ENCODE measurements at regions not wholly inside any gene's neighbourhood (a gene's known extent, or its start where the extent isn't known, plus 50 kb on each side); places are given as distances from the start of the nearest gene placed in this dataset.

DNA sequence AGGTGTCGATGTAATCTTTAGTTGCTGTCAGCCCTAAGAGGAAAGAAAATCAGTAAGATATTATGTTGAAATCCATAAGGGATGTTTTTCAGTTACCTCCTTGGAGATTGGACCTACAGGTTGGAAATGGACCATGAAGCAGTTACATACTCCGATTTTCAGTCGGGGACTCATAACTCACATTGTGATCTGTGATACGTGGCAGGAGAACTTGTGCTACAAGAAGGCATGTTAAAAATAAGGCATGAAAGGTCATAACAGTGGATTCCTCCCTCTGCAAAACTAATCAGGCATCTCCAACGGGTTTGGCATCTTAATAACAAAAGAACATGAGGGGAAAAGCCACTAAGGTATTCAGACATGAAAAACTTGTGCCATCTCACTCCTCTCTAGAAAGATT, 111.2 kb upstream of the CACHD1 start:
- no peaks in the 10 kb centered on the region for H3K36me3 ChIP-seq (ENCODE audit: control insufficient read depth, insufficient read depth, low read length)
- peaks cover 15% of the 10 kb centered on the region for H3K4me1 ChIP-seq (ENCODE audit: control insufficient read depth, insufficient read depth, low read length, poor library complexity, severe bottlenecking)
- no peak overlapping the region for H3K27ac ChIP-seq (ENCODE audit: low read depth, low read length, severe bottlenecking)
- no peaks in the 10 kb centered on the region for H3K9me3 ChIP-seq (ENCODE audit: control insufficient read depth, low read length)
- 81 to 89% methylated on average over 3 of the region's 5 CpGs for WGBS, 2 experiments (ENCODE audit: insufficient coverage in 2 of 2)
- H3K4me3 ChIP-seq (ENCODE audit: extremely low read depth, insufficient read depth, low read length, poor library complexity, severe bottlenecking), result no peak overlapping the region

DNA sequence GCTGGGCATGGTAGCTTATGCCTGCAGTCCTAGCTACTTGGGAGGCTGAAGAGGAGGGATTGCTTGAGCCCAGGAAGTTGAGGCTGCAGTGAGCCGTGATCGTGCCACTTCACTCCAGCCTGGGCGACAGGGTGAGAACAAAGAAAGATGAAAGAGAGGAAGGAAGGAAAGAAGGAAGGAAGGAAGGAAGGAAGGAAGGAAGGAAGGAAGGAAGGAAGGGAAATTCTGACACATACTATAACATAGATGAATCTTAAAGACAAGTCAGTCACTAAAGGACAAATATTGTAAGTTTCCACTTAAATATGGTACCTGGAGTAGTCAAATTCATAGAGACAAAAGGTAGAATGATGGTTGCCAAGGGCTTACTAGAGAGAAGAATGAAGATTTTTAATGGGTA, 108.0 kb upstream of the CACHD1 start:
- H3K36me3 ChIP-seq (ENCODE audit: control insufficient read depth, insufficient read depth, low read length), result no peaks in the 10 kb centered on the region
- no peak overlapping the region for H3K4me3 ChIP-seq (ENCODE audit: extremely low read depth, insufficient read depth, low read length, poor library complexity, severe bottlenecking)
- H3K4me1 ChIP-seq (ENCODE audit: control insufficient read depth, insufficient read depth, low read length, poor library complexity, severe bottlenecking), result peaks cover 8% of the 10 kb centered on the region
- H3K27ac ChIP-seq (ENCODE audit: low read depth, low read length, severe bottlenecking), result no peak overlapping the region
- no peaks in the 10 kb centered on the region for H3K9me3 ChIP-seq (ENCODE audit: control insufficient read depth, low read length)
- WGBS, 2 experiments (ENCODE audit: insufficient coverage in 2 of 2), result 100% methylated on average over 2 of the region's 3 CpGs; no CpG with 5 or more reads in 1 of the 2 experiments

DNA sequence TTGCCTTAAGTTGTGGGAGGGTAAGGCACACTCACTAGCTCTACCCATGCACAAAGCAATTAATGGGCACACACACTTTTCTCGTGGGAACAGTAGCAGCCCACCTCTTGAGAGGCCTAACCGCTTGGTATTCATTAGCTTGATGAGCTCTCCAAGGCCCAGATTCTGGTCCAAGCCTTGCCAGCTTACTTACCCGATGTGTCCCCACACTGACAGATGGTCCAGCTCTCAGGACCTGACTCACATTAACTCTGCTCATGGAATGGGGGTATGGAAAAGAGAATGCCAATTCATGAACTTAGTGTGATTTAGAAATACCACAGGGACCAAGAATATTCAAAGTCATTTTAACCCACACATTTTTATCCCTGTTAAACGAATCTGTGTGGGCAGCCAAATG, 106.8 kb upstream of the CACHD1 start:
- Histone ChIP-seq H3K36me3 (ENCODE audit: control insufficient read depth, insufficient read depth, low read length) (no peaks in the 10 kb centered on the region), H3K27ac (ENCODE audit: low read depth, low read length, severe bottlenecking) (no peak overlapping the region), H3K4me3 (ENCODE audit: extremely low read depth, insufficient read depth, low read length, poor library complexity, severe bottlenecking) (no peak overlapping the region), H3K9me3 (ENCODE audit: control insufficient read depth, low read length) (no peaks in the 10 kb centered on the region), H3K4me1 (ENCODE audit: control insufficient read depth, insufficient read depth, low read length, poor library complexity, severe bottlenecking) (no peaks in the 10 kb centered on the region)
- 78 to 88% methylated on average over 2 of the region's 4 CpGs for WGBS, 2 experiments (ENCODE audit: insufficient coverage in 2 of 2)

DNA sequence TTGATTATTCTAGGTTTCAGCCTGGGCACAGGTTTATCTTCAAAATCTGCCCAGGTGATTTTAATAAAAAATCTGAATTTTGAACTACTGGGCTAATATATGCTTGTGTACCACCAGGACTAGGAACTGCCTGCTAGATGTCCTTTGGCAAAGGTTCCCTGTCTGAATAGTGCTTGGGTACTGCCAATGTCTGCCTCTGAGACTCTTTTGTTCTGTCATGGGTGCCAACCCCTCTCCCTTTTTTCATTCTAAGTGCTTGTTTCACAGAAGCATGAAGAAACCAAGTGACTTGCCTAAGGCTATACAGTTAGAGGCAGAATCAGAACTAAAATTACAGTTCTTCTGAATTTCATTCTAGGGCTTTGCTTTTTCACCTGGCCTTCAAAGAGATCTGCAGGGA, 106.3 kb upstream of the CACHD1 start:
- Histone ChIP-seq H3K9me3 (ENCODE audit: control insufficient read depth, low read length) (no peaks in the 10 kb centered on the region), H3K36me3 (ENCODE audit: control insufficient read depth, insufficient read depth, low read length) (no peaks in the 10 kb centered on the region), H3K4me3 (ENCODE audit: extremely low read depth, insufficient read depth, low read length, poor library complexity, severe bottlenecking) (no peak overlapping the region), H3K4me1 (ENCODE audit: control insufficient read depth, insufficient read depth, low read length, poor library complexity, severe bottlenecking) (no peaks in the 10 kb centered on the region), H3K27ac (ENCODE audit: low read depth, low read length, severe bottlenecking) (no peak overlapping the region)

DNA sequence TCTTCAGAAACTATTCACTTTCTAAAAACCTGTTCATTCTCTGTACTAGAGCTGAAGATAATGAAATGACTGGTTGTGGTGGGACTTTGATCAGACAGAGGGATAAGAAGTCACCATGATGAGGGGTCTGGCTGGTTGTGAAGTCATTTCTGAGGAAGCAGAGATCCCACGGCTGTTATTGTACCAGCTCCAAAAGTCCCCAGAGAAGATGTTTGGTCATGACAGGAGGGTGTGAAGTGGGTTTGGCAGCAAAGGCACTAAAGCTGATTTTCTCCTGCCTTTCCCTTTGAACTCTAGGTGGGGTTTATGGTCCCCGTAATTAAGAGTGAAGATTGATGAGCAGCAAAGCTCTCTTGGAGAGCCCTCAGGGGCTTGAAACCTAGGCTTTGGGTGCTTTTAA, 103.1 kb upstream of the CACHD1 start:
- Histone ChIP-seq H3K4me1 (ENCODE audit: control insufficient read depth, insufficient read depth, low read length, poor library complexity, severe bottlenecking) (no peaks in the 10 kb centered on the region), H3K9me3 (ENCODE audit: control insufficient read depth, low read length) (peaks cover 6% of the 10 kb centered on the region), H3K27ac (ENCODE audit: low read depth, low read length, severe bottlenecking) (no peak overlapping the region), H3K4me3 (ENCODE audit: extremely low read depth, insufficient read depth, low read length, poor library complexity, severe bottlenecking) (no peak overlapping the region), H3K36me3 (ENCODE audit: control insufficient read depth, insufficient read depth, low read length) (no peaks in the 10 kb centered on the region)
- 91 to 93% methylated on average over 2 of the region's 2 CpGs for WGBS, 2 experiments (ENCODE audit: insufficient coverage in 2 of 2)

DNA sequence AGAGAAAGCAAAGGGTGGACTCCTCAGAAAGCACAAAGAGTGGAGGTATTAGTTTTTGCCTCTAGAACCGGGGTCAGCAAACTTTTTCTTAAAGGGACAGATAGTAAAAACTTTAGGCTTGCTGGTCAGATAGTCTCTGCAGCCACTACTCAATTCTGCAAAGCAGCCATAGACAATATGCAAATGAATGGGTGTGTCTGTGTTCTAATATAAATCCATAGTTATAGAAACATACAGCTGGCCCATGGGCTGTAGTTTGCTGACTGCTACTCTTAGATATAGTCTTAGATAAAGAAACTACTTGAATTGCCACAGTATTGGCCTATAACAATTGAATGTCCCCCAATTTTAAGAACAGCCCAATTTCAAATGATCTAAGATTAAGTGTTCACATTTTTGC, 101.6 kb upstream of the CACHD1 start:
- Histone ChIP-seq H3K4me1 (ENCODE audit: control insufficient read depth, insufficient read depth, low read length, poor library complexity, severe bottlenecking) (no peaks in the 10 kb centered on the region), H3K27ac (ENCODE audit: low read depth, low read length, severe bottlenecking) (no peak overlapping the region), H3K4me3 (ENCODE audit: extremely low read depth, insufficient read depth, low read length, poor library complexity, severe bottlenecking) (no peak overlapping the region), H3K36me3 (ENCODE audit: control insufficient read depth, insufficient read depth, low read length) (no peaks in the 10 kb centered on the region), H3K9me3 (ENCODE audit: control insufficient read depth, low read length) (peaks cover 6% of the 10 kb centered on the region)
- 67% methylated on average over 1 of the region's 1 CpG; no CpG with 5 or more reads in 1 of the 2 experiments for WGBS, 2 experiments (ENCODE audit: insufficient coverage in 2 of 2)

DNA sequence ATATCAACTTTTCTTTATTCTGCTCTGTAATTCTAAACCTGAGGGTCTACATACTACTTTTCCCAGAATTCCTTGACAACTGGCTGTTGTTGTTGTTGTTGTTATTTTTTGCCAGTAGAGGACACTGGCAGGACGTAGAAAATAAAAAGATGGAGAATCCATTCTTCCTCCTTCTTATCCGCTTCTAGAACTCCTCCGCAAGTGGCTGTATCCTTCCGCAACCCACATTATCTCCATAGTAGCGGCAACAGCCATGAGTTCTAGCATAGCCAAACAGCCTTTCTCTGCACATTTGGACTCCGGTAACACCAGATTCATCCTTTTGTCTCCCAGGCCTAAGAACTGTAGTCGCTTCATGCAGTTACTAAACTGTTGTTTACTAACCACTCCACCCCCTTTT, 91.1 kb upstream of the CACHD1 start:
- Histone ChIP-seq H3K27ac (ENCODE audit: low read depth, low read length, severe bottlenecking) (no peak overlapping the region), H3K36me3 (ENCODE audit: control insufficient read depth, insufficient read depth, low read length) (no peaks in the 10 kb centered on the region), H3K9me3 (ENCODE audit: control insufficient read depth, low read length) (no peaks in the 10 kb centered on the region), H3K4me3 (ENCODE audit: extremely low read depth, insufficient read depth, low read length, poor library complexity, severe bottlenecking) (no peak overlapping the region), H3K4me1 (ENCODE audit: control insufficient read depth, insufficient read depth, low read length, poor library complexity, severe bottlenecking) (no peaks in the 10 kb centered on the region)
- 83 to 84% methylated on average over 5 to 7 of the region's 7 CpGs for WGBS, 2 experiments (ENCODE audit: insufficient coverage in 2 of 2)

DNA sequence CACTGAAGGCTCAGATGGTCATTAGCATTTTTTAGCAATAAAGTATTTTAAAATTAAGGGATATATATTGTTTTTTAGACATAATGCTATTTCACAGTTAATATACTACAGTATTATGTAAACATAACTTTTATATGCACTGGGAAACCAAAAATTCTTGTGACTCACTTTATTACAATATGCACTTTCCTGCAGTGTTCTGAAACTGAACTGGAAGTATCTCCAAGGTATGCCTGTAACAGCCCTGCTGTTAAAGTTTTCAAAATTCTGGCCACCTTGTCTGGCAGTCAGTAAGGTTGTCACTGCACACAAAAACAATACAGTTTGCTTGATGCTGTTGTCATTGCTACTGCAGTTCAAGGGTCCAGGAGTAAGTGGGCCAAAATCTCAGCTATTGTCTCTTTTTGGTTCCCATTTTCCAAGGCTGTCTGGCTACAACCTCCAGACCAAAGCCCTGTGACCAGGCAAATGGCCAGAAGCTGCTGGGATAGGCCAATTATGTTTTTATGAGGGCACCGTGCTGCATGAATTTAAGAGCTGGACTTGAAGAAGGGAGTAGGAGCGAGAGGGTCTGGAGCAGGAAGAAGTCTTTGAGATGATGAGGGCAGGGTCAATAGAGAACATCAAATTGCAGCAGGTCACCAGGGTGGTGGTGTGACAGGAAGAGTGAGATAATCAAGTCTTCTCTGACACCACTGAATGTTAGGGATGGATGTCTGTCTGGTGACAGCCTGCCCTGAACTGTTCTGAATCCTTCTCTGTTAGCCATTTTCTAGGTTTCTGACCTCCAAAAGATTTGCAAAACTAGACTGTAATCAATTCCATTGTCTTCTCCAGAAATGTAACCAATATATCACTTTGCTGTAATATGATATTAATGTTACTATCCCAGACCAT, 82.3 kb upstream of the CACHD1 start:
- H3K36me3 ChIP-seq (ENCODE audit: control insufficient read depth, insufficient read depth, low read length), result no peaks in the 10 kb centered on the region
- H3K4me3 ChIP-seq (ENCODE audit: extremely low read depth, insufficient read depth, low read length, poor library complexity, severe bottlenecking), result no peak overlapping the region
- no peaks in the 10 kb centered on the region for H3K9me3 ChIP-seq (ENCODE audit: control insufficient read depth, low read length)
- H3K4me1 ChIP-seq (ENCODE audit: control insufficient read depth, insufficient read depth, low read length, poor library complexity, severe bottlenecking), result no peaks in the 10 kb centered on the region
- H3K27ac ChIP-seq (ENCODE audit: low read depth, low read length, severe bottlenecking), result no peak overlapping the region
- 97 to 100% methylated on average over 1 to 2 of the region's 2 CpGs for WGBS, 2 experiments (ENCODE audit: insufficient coverage in 2 of 2)

DNA sequence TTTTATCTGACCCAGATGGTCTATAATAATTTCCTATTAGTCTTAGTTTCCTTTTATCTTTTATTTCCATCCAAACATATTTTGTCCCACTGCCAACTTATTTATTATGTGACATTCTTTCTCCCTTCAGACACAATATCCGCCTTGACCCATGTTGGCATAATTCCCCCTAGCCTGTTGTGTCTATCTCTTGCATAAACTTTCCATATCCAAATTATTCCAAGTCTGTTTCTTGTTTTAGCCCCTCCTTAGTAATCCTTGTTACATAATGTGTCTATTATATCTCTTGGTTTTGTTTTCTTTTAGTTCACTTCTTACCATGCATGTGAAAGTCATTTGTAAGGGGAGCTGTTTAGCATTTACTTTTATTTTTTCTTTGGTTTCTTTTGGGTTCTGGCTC, 81.6 kb upstream of the CACHD1 start:
- H3K36me3 ChIP-seq (ENCODE audit: control insufficient read depth, insufficient read depth, low read length), result no peaks in the 10 kb centered on the region
- no peaks in the 10 kb centered on the region for H3K4me1 ChIP-seq (ENCODE audit: control insufficient read depth, insufficient read depth, low read length, poor library complexity, severe bottlenecking)
- no peak overlapping the region for H3K4me3 ChIP-seq (ENCODE audit: extremely low read depth, insufficient read depth, low read length, poor library complexity, severe bottlenecking)
- 88 to 89% methylated on average over 1 of the region's 1 CpG for WGBS, 2 experiments (ENCODE audit: insufficient coverage in 2 of 2)
- H3K27ac ChIP-seq (ENCODE audit: low read depth, low read length, severe bottlenecking), result no peak overlapping the region
- H3K9me3 ChIP-seq (ENCODE audit: control insufficient read depth, low read length), result no peaks in the 10 kb centered on the region

DNA sequence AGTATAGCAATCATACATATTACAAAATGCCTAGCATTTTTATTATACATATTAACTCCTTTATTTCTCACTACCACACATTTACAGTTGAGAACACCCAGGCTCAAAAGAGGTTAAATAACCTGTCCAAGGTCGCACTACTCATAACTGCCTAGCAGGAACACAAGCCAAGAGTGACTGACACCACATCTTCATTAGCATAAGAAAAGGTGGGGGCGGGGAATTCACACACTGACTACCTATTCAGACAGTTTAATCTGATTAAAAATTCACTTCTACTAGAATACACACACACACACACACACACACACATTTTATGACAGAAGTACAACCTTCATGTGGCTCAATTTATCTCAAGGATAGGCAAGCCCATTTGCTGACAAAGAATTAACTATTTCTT, 77.8 kb upstream of the CACHD1 start:
- WGBS, 2 experiments (ENCODE audit: insufficient coverage in 2 of 2), result 50 to 80% methylated on average over 1 of the region's 2 CpGs
- H3K9me3 ChIP-seq (ENCODE audit: control insufficient read depth, low read length), result no peaks in the 10 kb centered on the region
- H3K36me3 ChIP-seq (ENCODE audit: control insufficient read depth, insufficient read depth, low read length), result no peaks in the 10 kb centered on the region
- no peak overlapping the region for H3K27ac ChIP-seq (ENCODE audit: low read depth, low read length, severe bottlenecking)
- no peaks in the 10 kb centered on the region for H3K4me1 ChIP-seq (ENCODE audit: control insufficient read depth, insufficient read depth, low read length, poor library complexity, severe bottlenecking)
- no peak overlapping the region for H3K4me3 ChIP-seq (ENCODE audit: extremely low read depth, insufficient read depth, low read length, poor library complexity, severe bottlenecking)

DNA sequence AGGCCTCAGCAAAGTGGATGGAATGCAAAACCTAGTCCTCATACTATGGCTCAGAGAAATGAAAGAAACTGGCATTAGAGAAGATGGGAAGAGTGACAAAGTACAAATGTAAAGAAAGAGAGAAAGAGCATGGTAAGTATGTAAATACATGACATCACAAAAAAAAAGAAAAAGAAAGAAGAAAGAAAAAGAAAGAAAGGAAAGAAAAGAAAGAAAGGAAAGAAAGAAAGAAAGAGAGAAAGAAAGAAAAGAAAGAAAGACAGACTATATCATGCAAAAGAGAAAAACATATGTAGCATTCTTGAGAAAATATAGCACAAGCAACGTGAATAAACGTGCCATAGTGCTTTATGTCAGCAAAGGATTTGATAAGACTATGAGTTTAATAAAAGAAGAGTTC, 76.1 kb upstream of the CACHD1 start:
- WGBS, 2 experiments (ENCODE audit: insufficient coverage in 2 of 2), result no CpG with 5 or more reads among the region's 2 CpGs
- Histone ChIP-seq H3K4me1 (ENCODE audit: control insufficient read depth, insufficient read depth, low read length, poor library complexity, severe bottlenecking) (no peaks in the 10 kb centered on the region), H3K4me3 (ENCODE audit: extremely low read depth, insufficient read depth, low read length, poor library complexity, severe bottlenecking) (no peak overlapping the region), H3K9me3 (ENCODE audit: control insufficient read depth, low read length) (no peaks in the 10 kb centered on the region), H3K27ac (ENCODE audit: low read depth, low read length, severe bottlenecking) (no peak overlapping the region), H3K36me3 (ENCODE audit: control insufficient read depth, insufficient read depth, low read length) (no peaks in the 10 kb centered on the region)

All from mesodermal cell (in vitro differentiated cells).